HEK293 (cell line): ENCODE measurements at regions not wholly inside any gene's neighbourhood (a gene's known extent, or its start where the extent isn't known, plus 50 kb on each side); places are given as distances from the start of the nearest gene placed in this dataset.

ENCODE experiments used
- CTCF ChIA-PET: fragments of 350-600 bp; formaldehyde crosslinking; extraction: SDS; loops from one replicate; lab custom pipeline; 2021; ENCODE audit warnings: antibody characterized with exemption; lab: Yijun Ruan, JAX
- POLR2A ChIA-PET: fragments of 300-600 bp; formaldehyde crosslinking; extraction: SDS; loops from one replicate; lab custom pipeline; 2020; ENCODE audit warnings: antibody characterized with exemption, inconsistent platforms; lab: Yijun Ruan, JAX
- H3K27ac ChIP-seq: fragments of 200-500 bp; sonication (Bioruptor generic); 2 replicates; pipeline ENCODE4 v1.5.1; 2014; ENCODE audit warnings: low read depth, low read length, control low read depth, inconsistent platforms; ENCODE audit errors: extremely low read depth
- H3K36me3 ChIP-seq, 2 experiments: fragments of 200-500 bp in 1 of 2; sonication (Bioruptor generic) in 1 of 2; 1 replicate in 1 of 2; 2 replicates in 1 of 2; pipeline ENCODE4 v1.5.1; 2014 to 2017; ENCODE audit warnings: inconsistent platforms in 2 of 2, low read length in 2 of 2; ENCODE audit not compliant: control insufficient read depth in 2 of 2, insufficient read depth in 1 of 2
- H3K4me1 ChIP-seq: fragments of 200-500 bp; sonication (Bioruptor generic); 2 replicates; pipeline ENCODE4 v1.5.1; 2014; ENCODE audit warnings: mild to moderate bottlenecking, low read length, inconsistent platforms; ENCODE audit not compliant: control insufficient read depth, insufficient read depth
- H3K4me3 ChIP-seq: 2 replicates; pipeline ENCODE4 v1.5.1; 2011; ENCODE audit warnings: low read depth, mild to moderate bottlenecking, control low read depth, low read length, moderate library complexity
- H3K9me3 ChIP-seq: fragments of 200-500 bp; sonication (Bioruptor generic); 2 replicates; pipeline ENCODE4 v1.5.1; 2014; ENCODE audit warnings: low read depth, low read length, inconsistent platforms; ENCODE audit not compliant: control insufficient read depth, insufficient read depth
- GLI4 ChIP-seq: fragments of 450-650 bp; formaldehyde crosslinking; IDR thresholded peaks from 2 replicates; pipeline ENCODE4 v1.5.1; 2016; ENCODE audit warnings: missing biosample characterization, missing genetic modification characterization
- GLIS2 ChIP-seq: fragments of 450-650 bp; formaldehyde crosslinking; IDR thresholded peaks from 2 replicates; pipeline ENCODE4 v1.5.1; 2016; ENCODE audit warnings: missing biosample characterization, missing genetic modification characterization
- HOXD13 ChIP-seq: sonication (generic); formaldehyde crosslinking; IDR thresholded peaks from 2 replicates; pipeline ENCODE4 v1.8.0; 2022; ENCODE audit warnings: missing genetic modification reagents, borderline replicate concordance
- KLF16 ChIP-seq: fragments of 450-650 bp; formaldehyde crosslinking; IDR thresholded peaks from 2 replicates; pipeline ENCODE4 v1.5.1; 2017; ENCODE audit warnings: missing biosample characterization, missing genetic modification characterization
- ZBTB21 ChIP-seq: fragments of 450-650 bp; formaldehyde crosslinking; IDR thresholded peaks from 2 replicates; pipeline ENCODE4 v1.5.1; 2017; ENCODE audit warnings: missing biosample characterization, missing genetic modification characterization
- ZFHX2 ChIP-seq: fragments of 450-650 bp; formaldehyde crosslinking; conservative IDR thresholded peaks from 2 replicates; pipeline ENCODE4 v1.5.1; 2016; ENCODE audit warnings: missing biosample characterization, missing genetic modification characterization
- ZNF112 ChIP-seq: fragments of 450-650 bp; formaldehyde crosslinking; IDR thresholded peaks from 2 replicates; pipeline ENCODE4 v1.5.0; 2017; ENCODE audit warnings: missing biosample characterization, missing genetic modification characterization
- ZNF114 ChIP-seq: fragments of 450-650 bp; formaldehyde crosslinking; IDR thresholded peaks from 2 replicates; pipeline ENCODE4 v1.5.0; 2017; ENCODE audit warnings: missing biosample characterization, missing genetic modification characterization
- ZNF121 ChIP-seq: fragments of 450-650 bp; formaldehyde crosslinking; IDR thresholded peaks from 2 replicates; pipeline ENCODE4 v1.5.1; 2016; ENCODE audit warnings: missing biosample characterization, missing genetic modification characterization
- ZNF175 ChIP-seq: fragments of 450-650 bp; formaldehyde crosslinking; IDR thresholded peaks from 2 replicates; pipeline ENCODE4 v1.5.1; 2016; ENCODE audit warnings: missing biosample characterization, missing genetic modification characterization
- ZNF24 ChIP-seq: fragments of 450-650 bp; formaldehyde crosslinking; IDR thresholded peaks from 2 replicates; pipeline ENCODE4 v1.5.1; 2016; ENCODE audit warnings: missing biosample characterization, missing genetic modification characterization
- ZNF248 ChIP-seq: fragments of 450-650 bp; formaldehyde crosslinking; IDR thresholded peaks from 2 replicates; pipeline ENCODE4 v1.5.1; 2017; ENCODE audit warnings: missing biosample characterization, missing genetic modification characterization
- ZNF302 ChIP-seq: fragments of 450-650 bp; formaldehyde crosslinking; IDR thresholded peaks from 2 replicates; pipeline ENCODE4 v1.5.1; 2016; ENCODE audit warnings: missing biosample characterization, missing genetic modification characterization, low read depth
- ZNF350 ChIP-seq: fragments of 450-650 bp; formaldehyde crosslinking; IDR thresholded peaks from 2 replicates; pipeline ENCODE4 v1.5.0; 2017; ENCODE audit warnings: missing biosample characterization, mild to moderate bottlenecking, missing genetic modification characterization
- ZNF521 ChIP-seq: fragments of 450-650 bp; formaldehyde crosslinking; IDR thresholded peaks from 2 replicates; pipeline ENCODE4 v1.5.1; 2017; ENCODE audit warnings: missing biosample characterization, mild to moderate bottlenecking, missing genetic modification characterization
- ZNF548 ChIP-seq: fragments of 450-650 bp; formaldehyde crosslinking; IDR thresholded peaks from 2 replicates; pipeline ENCODE4 v1.5.1; 2016; ENCODE audit warnings: missing biosample characterization, missing genetic modification characterization
- ZNF626 ChIP-seq: fragments of 450-650 bp; sonication (Bioruptor Pico); formaldehyde crosslinking; IDR thresholded peaks from 2 replicates; pipeline ENCODE4 v1.5.1; 2018; ENCODE audit warnings: missing biosample characterization, missing genetic modification characterization, inconsistent platforms
- ZNF843 ChIP-seq: fragments of 450-650 bp; formaldehyde crosslinking; IDR thresholded peaks from 2 replicates; pipeline ENCODE4 v1.5.1; 2016; ENCODE audit warnings: missing biosample characterization, missing genetic modification characterization
- TF ChIP-seq, protein P1 (sequence below): fragments of 450-650 bp; formaldehyde crosslinking; IDR thresholded peaks from 2 replicates; pipeline ENCODE4 v1.5.1; 2016; ENCODE audit warnings: missing biosample characterization, missing genetic modification characterization
- TF ChIP-seq, protein P2 (sequence below): sonication (generic); formaldehyde crosslinking; IDR thresholded peaks from 2 replicates; pipeline ENCODE4 v1.8.1; 2022; ENCODE audit warnings: mild to moderate bottlenecking, moderate library complexity, missing genetic modification reagents
- TF ChIP-seq, protein P3 (sequence below): fragments of 450-650 bp; formaldehyde crosslinking; optimal IDR thresholded peaks from 2 replicates; pipeline ENCODE3; 2016; ENCODE audit warnings: missing biosample characterization, mild to moderate bottlenecking, missing genetic modification characterization

DNA sequence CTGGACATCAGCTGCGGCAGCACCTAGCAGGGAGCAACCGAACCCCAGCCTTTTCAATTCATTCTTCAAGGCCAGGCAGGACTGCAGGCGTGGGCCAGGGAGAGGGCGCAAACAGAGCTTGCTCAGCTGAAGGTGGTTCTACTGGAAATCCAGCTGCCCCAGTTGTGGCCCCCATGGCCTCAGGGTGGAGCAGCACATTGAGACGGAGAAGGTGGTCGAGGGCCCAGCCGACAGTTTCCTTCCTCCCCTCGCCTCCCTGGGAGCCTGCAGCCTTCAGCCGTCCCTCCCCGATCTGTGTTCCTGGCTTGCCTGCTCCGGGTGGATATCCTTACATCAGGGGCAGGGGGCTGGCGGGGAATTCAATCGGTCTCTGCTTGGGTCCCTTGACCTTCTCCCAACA lies 217.8 kb downstream of the ANKRD60 start:
- POLR2A ChIA-PET, result no interaction called here
- TF ChIP-seq ZNF114 (tag by site-specific recombination) (no peak), ZNF350 (tag by site-specific recombination) (no peak), ZNF548 (no peak), ZNF626 (tag by site-specific recombination) (no peak)
- TF ChIP-seq, protein P1, sequence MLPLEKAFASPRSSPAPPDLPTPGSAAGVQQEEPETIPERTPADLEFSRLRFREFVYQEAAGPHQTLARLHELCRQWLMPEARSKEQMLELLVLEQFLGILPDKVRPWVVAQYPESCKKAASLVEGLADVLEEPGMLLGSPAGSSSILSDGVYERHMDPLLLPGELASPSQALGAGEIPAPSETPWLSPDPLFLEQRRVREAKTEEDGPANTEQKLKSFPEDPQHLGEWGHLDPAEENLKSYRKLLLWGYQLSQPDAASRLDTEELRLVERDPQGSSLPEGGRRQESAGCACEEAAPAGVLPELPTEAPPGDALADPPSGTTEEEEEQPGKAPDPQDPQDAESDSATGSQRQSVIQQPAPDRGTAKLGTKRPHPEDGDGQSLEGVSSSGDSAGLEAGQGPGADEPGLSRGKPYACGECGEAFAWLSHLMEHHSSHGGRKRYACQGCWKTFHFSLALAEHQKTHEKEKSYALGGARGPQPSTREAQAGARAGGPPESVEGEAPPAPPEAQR (tag by site-specific recombination), result no peak
- CTCF ChIA-PET, result no interaction called here
- no peaks in the 10 kb centered on the region for H3K9me3 ChIP-seq
- H3K4me1 ChIP-seq, result no peaks in the 10 kb centered on the region
- H3K36me3 ChIP-seq, result no peaks in the 10 kb centered on the region
- H3K4me3 ChIP-seq, result no peak overlapping the region
- no peak overlapping the region for H3K27ac ChIP-seq

DNA sequence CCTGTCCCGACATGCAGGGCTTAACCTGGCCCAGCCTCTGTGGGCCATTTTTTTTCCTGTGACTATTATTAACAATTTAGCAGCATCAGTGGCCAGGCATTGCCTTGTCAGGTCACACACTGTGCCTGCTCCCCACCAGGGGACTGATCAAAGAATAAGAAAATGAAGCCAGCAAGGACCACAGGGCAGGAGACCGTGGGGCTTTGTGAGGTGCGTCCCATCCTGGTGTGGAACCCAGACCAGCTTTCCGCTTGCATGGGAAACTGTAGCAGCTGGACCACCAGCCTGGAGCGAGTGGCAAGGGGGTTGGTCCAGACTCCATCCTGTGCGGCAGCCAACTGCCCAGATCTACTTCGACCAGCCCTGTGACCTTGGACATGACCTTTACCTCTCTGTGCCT lies 218.3 kb downstream of the ANKRD60 start:
- TF ChIP-seq ZNF24 (no peak), ZBTB21 (tag by site-specific recombination) (no peak), HOXD13 (CRISPR knock-in tag) (no peak), ZNF302 (no peak), GLI4 (tag by site-specific recombination) (no peak), KLF16 (no peak), ZFHX2 (tag by site-specific recombination) (no peak), ZNF843 (no peak), ZNF175 (no peak), ZNF248 (no peak), GLIS2 (tag by site-specific recombination) (no peak)
- TF ChIP-seq, protein P2, sequence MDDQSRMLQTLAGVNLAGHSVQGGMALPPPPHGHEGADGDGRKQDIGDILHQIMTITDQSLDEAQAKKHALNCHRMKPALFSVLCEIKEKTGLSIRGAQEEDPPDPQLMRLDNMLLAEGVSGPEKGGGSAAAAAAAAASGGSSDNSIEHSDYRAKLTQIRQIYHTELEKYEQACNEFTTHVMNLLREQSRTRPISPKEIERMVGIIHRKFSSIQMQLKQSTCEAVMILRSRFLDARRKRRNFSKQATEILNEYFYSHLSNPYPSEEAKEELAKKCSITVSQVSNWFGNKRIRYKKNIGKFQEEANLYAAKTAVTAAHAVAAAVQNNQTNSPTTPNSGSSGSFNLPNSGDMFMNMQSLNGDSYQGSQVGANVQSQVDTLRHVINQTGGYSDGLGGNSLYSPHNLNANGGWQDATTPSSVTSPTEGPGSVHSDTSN, result no peak
- TF ChIP-seq, all 188 proteins: peak for 0
- Histone ChIP-seq H3K36me3 (no peaks in the 10 kb centered on the region), H3K27ac (no peak overlapping the region), H3K9me3 (no peaks in the 10 kb centered on the region), H3K4me3 (no peak overlapping the region), H3K4me1 (no peaks in the 10 kb centered on the region)
- ChIA-PET POLR2A (no interaction called here), CTCF (no interaction called here)

DNA sequence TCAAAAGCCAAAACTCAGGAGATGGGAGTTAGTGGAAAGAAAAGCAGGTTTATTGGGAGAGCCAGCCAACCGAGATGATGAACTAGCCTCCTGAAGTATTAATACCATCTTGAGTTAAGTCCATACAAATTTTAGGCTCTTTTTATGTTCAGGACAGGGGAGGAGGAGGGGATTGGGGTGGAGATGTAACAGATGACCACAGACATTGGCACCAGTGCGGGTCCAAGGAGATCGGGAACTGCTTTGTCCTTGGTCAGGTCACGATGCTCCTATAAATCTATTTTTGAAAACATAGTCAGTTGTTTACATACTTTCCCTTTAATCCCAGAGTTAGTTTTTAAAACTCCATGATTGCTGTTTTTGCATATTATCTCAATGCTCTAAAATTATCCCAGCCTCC lies 219.6 kb downstream of the ANKRD60 start:
- no peaks in the 10 kb centered on the region for H3K9me3 ChIP-seq
- H3K27ac ChIP-seq, result no peak overlapping the region
- H3K4me1 ChIP-seq, result no peaks in the 10 kb centered on the region
- H3K36me3 ChIP-seq, result no peaks in the 10 kb centered on the region
- no peak for TF ChIP-seq ZNF121 (tag by site-specific recombination)
- TF ChIP-seq, protein P3, sequence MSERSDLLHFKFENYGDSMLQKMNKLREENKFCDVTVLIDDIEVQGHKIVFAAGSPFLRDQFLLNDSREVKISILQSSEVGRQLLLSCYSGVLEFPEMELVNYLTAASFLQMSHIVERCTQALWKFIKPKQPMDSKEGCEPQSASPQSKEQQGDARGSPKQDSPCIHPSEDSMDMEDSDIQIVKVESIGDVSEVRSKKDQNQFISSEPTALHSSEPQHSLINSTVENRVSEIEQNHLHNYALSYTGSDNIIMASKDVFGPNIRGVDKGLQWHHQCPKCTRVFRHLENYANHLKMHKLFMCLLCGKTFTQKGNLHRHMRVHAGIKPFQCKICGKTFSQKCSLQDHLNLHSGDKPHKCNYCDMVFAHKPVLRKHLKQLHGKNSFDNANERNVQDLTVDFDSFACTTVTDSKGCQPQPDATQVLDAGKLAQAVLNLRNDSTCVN (tag by site-specific recombination), result no peak
- TF ChIP-seq ZNF521 (tag by site-specific recombination), result no peak
- no peak for TF ChIP-seq ZNF112 (tag by site-specific recombination)
- ChIA-PET POLR2A (no interaction called here), CTCF (no interaction called here)
- H3K4me3 ChIP-seq, result no peak overlapping the region
